Smooth muscle cell (in vitro differentiated cells): ENCODE measurements at regions not wholly inside any gene's neighbourhood (a gene's known extent, or its start where the extent isn't known, plus 50 kb on each side); places are given as distances from the start of the nearest gene placed in this dataset.

ENCODE experiments used
- DNase-seq: peaks from one replicate; lab custom pipeline; 2025; ENCODE audit not compliant: unreplicated experiment; lab: John Stamatoyannopoulos, UW
- H2AFZ ChIP-seq: fragments of 200-600 bp; sonication (generic); 2 replicates; pipeline ENCODE4 v1.6.0; 2016; ENCODE audit warnings: antibody characterized with exemption, low read depth, mild to moderate bottlenecking
- H3F3A ChIP-seq: fragments of 200-600 bp; sonication (generic); 2 replicates; pipeline ENCODE4 v1.6.0; 2017; ENCODE audit warnings: antibody characterized with exemption, low read depth
- H3K27ac ChIP-seq: fragments of 200-600 bp; sonication (generic); 2 replicates; pipeline ENCODE4 v1.5.1; 2016; ENCODE audit warnings: low read depth, mild to moderate bottlenecking
- H3K27me3 ChIP-seq: fragments of 200-600 bp; sonication (generic); 2 replicates; pipeline ENCODE4 v1.6.1; 2016; ENCODE audit warnings: low read depth, mild to moderate bottlenecking
- H3K36me3 ChIP-seq: fragments of 200-600 bp; sonication (generic); 2 replicates; pipeline ENCODE4 v1.5.1; 2016; ENCODE audit warnings: low read depth
- H3K4me1 ChIP-seq: fragments of 200-600 bp; sonication (generic); 2 replicates; pipeline ENCODE4 v1.5.1; 2016; ENCODE audit warnings: low read depth
- H3K4me2 ChIP-seq: fragments of 200-600 bp; sonication (generic); 2 replicates; pipeline ENCODE4 v1.6.0; 2016; ENCODE audit warnings: mild to moderate bottlenecking
- H3K4me3 ChIP-seq: fragments of 200-600 bp; sonication (generic); 2 replicates; pipeline ENCODE4 v1.5.1; 2016; ENCODE audit warnings: mild to moderate bottlenecking
- H3K79me2 ChIP-seq: fragments of 200-600 bp; sonication (generic); 2 replicates; pipeline ENCODE4 v1.6.0; 2016; ENCODE audit warnings: low read depth, mild to moderate bottlenecking
- H3K9ac ChIP-seq: fragments of 200-600 bp; sonication (generic); 2 replicates; pipeline ENCODE4 v1.6.0; 2016; ENCODE audit warnings: low read depth
- H3K9me3 ChIP-seq: fragments of 200-600 bp; sonication (generic); replicated peaks from 2 replicates; pipeline ENCODE4 v1.5.1; 2016; ENCODE audit warnings: low read depth
- H4K20me1 ChIP-seq: fragments of 200-600 bp; sonication (generic); 2 replicates; pipeline ENCODE4 v1.6.0; 2016; ENCODE audit warnings: low read depth
- CTCF ChIP-seq: fragments of 200-600 bp; sonication (generic); IDR thresholded peaks from 2 replicates; pipeline ENCODE4 v1.5.1; 2017; ENCODE audit warnings: borderline replicate concordance, mild to moderate bottlenecking, antibody characterized with exemption; ENCODE audit not compliant: insufficient read depth, poor library complexity, severe bottlenecking
- WGBS: methylation state at CpG from one replicate; pipeline ENCODE4 v1.1.7; 2016; ENCODE audit warnings: low lambda C conversion rate; 5-methylcytosine and 5-hydroxymethylcytosine counted together

- H3F3A ChIP-seq, result no peaks in the 10 kb centered on the region
- no peaks in the 10 kb centered on the region for H3K36me3 ChIP-seq
- no peaks in the 10 kb centered on the region for H3K79me2 ChIP-seq
- H3K4me1 ChIP-seq, result no peaks in the 10 kb centered on the region
- no peaks in the 10 kb centered on the region for H3K9me3 ChIP-seq
- no peak for TF ChIP-seq CTCF
- no peak overlapping the region for H3K9ac ChIP-seq
- H2AFZ ChIP-seq, result no peak overlapping the region
- H3K27me3 ChIP-seq, result no peaks in the 10 kb centered on the region
- DNase-seq, result no peak
- 60% methylated on average over 9 of the region's 9 CpGs for WGBS
- H3K4me3 ChIP-seq, result no peak overlapping the region
- no peak overlapping the region for H3K4me2 ChIP-seq
- no peaks in the 10 kb centered on the region for H4K20me1 ChIP-seq
- no peak overlapping the region for H3K27ac ChIP-seq
Observed at GRCh38 chr6:139510040-139510790, 135.8 kb upstream of the CITED2 start.

GRCh38 chr6:139509167-139509566, 134.7 kb upstream of the CITED2 start:
- Histone ChIP-seq H3K79me2 (no peaks in the 10 kb centered on the region), H3K9ac (no peak overlapping the region), H3K4me2 (no peak overlapping the region), H3K4me3 (no peak overlapping the region), H3F3A (no peaks in the 10 kb centered on the region), H3K27ac (no peak overlapping the region), H3K36me3 (no peaks in the 10 kb centered on the region), H2AFZ (no peak overlapping the region), H3K4me1 (no peaks in the 10 kb centered on the region), H4K20me1 (no peaks in the 10 kb centered on the region), H3K9me3 (no peaks in the 10 kb centered on the region), H3K27me3 (no peaks in the 10 kb centered on the region)
- WGBS, result 87% methylated on average over 4 of the region's 4 CpGs
- no peak for DNase-seq
- TF ChIP-seq CTCF, result no peak

GRCh38 chr6:139508576-139508975, 134.1 kb upstream of the CITED2 start:
- Histone ChIP-seq H4K20me1 (no peaks in the 10 kb centered on the region), H3K4me2 (no peak overlapping the region), H3F3A (no peaks in the 10 kb centered on the region), H3K9ac (no peak overlapping the region), H2AFZ (no peak overlapping the region), H3K79me2 (no peaks in the 10 kb centered on the region), H3K9me3 (no peaks in the 10 kb centered on the region), H3K4me1 (no peaks in the 10 kb centered on the region), H3K4me3 (no peak overlapping the region), H3K27me3 (no peaks in the 10 kb centered on the region), H3K36me3 (no peaks in the 10 kb centered on the region), H3K27ac (no peak overlapping the region)
- TF ChIP-seq CTCF, result no peak
- DNase-seq, result no peak
- 89% methylated on average over 2 of the region's 2 CpGs for WGBS

- H3K36me3 ChIP-seq, result no peaks in the 10 kb centered on the region
- no peaks in the 10 kb centered on the region for H4K20me1 ChIP-seq
- no peak overlapping the region for H3K27ac ChIP-seq
- H3K27me3 ChIP-seq, result no peaks in the 10 kb centered on the region
- H3K79me2 ChIP-seq, result no peaks in the 10 kb centered on the region
- no peaks in the 10 kb centered on the region for H3K4me1 ChIP-seq
- H3K9ac ChIP-seq, result no peak overlapping the region
- no peaks in the 10 kb centered on the region for H3F3A ChIP-seq
- no peaks in the 10 kb centered on the region for H3K9me3 ChIP-seq
- no peak for TF ChIP-seq CTCF
- no peak overlapping the region for H2AFZ ChIP-seq
- 84% methylated on average over 2 of the region's 2 CpGs for WGBS
- no peak overlapping the region for H3K4me2 ChIP-seq
- no peak for DNase-seq
- no peak overlapping the region for H3K4me3 ChIP-seq
Observed at GRCh38 chr6:139508023-139508422, 133.6 kb upstream of the CITED2 start.
